Urothelium cell line (cell line): ENCODE measurements at regions not wholly inside any gene's neighbourhood (a gene's known extent, or its start where the extent isn't known, plus 50 kb on each side); places are given as distances from the start of the nearest gene placed in this dataset.

ENCODE experiments used
- DNase-seq: peaks from one replicate; pipeline ENCODE4 v3.0.0; 2011; ENCODE audit warnings: low spot score, mixed read lengths
- FAIRE-seq: peaks from 2 replicates; lab custom pipeline; 2011; peaks lifted over from hg19 to GRCh38; lab: Jason Lieb, UNC

GRCh38 chr6:120648713-120649112 lies 685.6 kb downstream of the TBC1D32 start:
- FAIRE-seq (no peak), DNase-seq (no peak)

GRCh38 chr6:120646101-120646500 lies 688.2 kb downstream of the TBC1D32 start:
- DNase-seq: no peak
- no peak for FAIRE-seq

- no peak for FAIRE-seq
- DNase-seq: no peak
Observed at GRCh38 chr6:120632975-120633374, 701.3 kb downstream of the TBC1D32 start.

GRCh38 chr6:120627612-120628011 lies 706.7 kb downstream of the TBC1D32 start:
- FAIRE-seq (no peak), DNase-seq (no peak)

- FAIRE-seq (no peak), DNase-seq (no peak)
Observed at GRCh38 chr6:120622127-120622631, 712.1 kb downstream of the TBC1D32 start.

GRCh38 chr6:120620900-120621299 lies 713.4 kb downstream of the TBC1D32 start:
- DNase-seq (no peak), FAIRE-seq (no peak)

- FAIRE-seq (no peak), DNase-seq (no peak)
Observed at GRCh38 chr6:120615238-120615637, 719.0 kb downstream of the TBC1D32 start.

GRCh38 chr6:120614723-120615122 lies 719.6 kb downstream of the TBC1D32 start:
- no peak for FAIRE-seq
- no peak for DNase-seq

GRCh38 chr6:120608826-120609225 lies 725.5 kb downstream of the TBC1D32 start:
- FAIRE-seq (no peak), DNase-seq (peak; percentile 11)

- no peak for FAIRE-seq
- DNase-seq: no peak
Observed at GRCh38 chr6:120606743-120607142, 727.5 kb downstream of the TBC1D32 start.

GRCh38 chr6:120604510-120604909 lies 729.8 kb downstream of the TBC1D32 start:
- no peak for FAIRE-seq
- no peak for DNase-seq

GRCh38 chr6:120590611-120591010 lies 743.7 kb downstream of the TBC1D32 start:
- FAIRE-seq (no peak), DNase-seq (no peak)

GRCh38 chr6:120588424-120588823 lies 745.9 kb downstream of the TBC1D32 start:
- DNase-seq (no peak), FAIRE-seq (no peak)

GRCh38 chr6:120587381-120587780 lies 746.9 kb downstream of the TBC1D32 start:
- FAIRE-seq (no peak), DNase-seq (no peak)

- FAIRE-seq (no peak), DNase-seq (no peak)
Observed at GRCh38 chr6:120584111-120584760, 750.0 kb downstream of the TBC1D32 start.

GRCh38 chr6:120576061-120576460 lies 758.2 kb downstream of the TBC1D32 start:
- FAIRE-seq (peak; percentile 42), DNase-seq (no peak)

- DNase-seq (no peak), FAIRE-seq (no peak)
Observed at GRCh38 chr6:120569714-120570113, 764.6 kb downstream of the TBC1D32 start.

GRCh38 chr6:120564779-120565178 lies 769.5 kb downstream of the TBC1D32 start:
- FAIRE-seq: no peak
- no peak for DNase-seq

GRCh38 chr6:120558294-120558693 lies 776.0 kb downstream of the TBC1D32 start:
- DNase-seq (no peak), FAIRE-seq (no peak)

GRCh38 chr6:120557554-120557953 lies 776.7 kb downstream of the TBC1D32 start:
- FAIRE-seq (no peak), DNase-seq (no peak)

GRCh38 chr6:120556491-120556890 lies 777.8 kb downstream of the TBC1D32 start:
- FAIRE-seq (no peak), DNase-seq (no peak)

- FAIRE-seq (no peak), DNase-seq (no peak)
Observed at GRCh38 chr6:120553353-120553752, 780.9 kb downstream of the TBC1D32 start.

- FAIRE-seq (no peak), DNase-seq (no peak)
Observed at GRCh38 chr6:120545353-120545752, 788.9 kb downstream of the TBC1D32 start.
